ENCODE measurements at regions not wholly inside any gene's neighbourhood (a gene's known extent, or its start where the extent isn't known, plus 50 kb on each side); places are given as distances from the start of the nearest gene placed in this dataset.

DNA sequence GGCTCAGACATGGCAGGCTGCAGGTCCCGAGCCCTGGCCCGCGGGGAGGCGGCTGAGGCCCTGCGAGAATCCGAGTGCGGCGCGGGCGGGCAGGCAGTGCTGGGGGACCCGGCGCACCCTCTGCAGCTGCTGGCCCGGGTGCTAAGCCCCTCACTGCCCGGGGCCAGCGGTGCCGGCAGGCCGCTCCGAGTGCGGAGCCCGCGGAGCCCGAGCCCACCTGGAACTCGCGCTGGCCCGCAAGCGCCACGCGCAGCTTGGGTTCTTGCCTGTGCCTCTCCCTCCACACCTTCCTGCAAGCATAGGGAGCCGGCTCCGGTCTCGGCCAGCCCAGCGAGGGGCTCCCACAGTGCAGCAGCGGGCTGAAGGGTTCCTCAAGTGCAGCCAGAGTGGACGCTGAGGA is 97.5 kb downstream of the QDPR start:
- 94 to 97% (median 97%) methylated on average over 25 to 34 of the region's 34 CpGs for WGBS, 3 donors
- no peak overlapping the region for H3K4me3 ChIP-seq
- TF ChIP-seq, protein P1, sequence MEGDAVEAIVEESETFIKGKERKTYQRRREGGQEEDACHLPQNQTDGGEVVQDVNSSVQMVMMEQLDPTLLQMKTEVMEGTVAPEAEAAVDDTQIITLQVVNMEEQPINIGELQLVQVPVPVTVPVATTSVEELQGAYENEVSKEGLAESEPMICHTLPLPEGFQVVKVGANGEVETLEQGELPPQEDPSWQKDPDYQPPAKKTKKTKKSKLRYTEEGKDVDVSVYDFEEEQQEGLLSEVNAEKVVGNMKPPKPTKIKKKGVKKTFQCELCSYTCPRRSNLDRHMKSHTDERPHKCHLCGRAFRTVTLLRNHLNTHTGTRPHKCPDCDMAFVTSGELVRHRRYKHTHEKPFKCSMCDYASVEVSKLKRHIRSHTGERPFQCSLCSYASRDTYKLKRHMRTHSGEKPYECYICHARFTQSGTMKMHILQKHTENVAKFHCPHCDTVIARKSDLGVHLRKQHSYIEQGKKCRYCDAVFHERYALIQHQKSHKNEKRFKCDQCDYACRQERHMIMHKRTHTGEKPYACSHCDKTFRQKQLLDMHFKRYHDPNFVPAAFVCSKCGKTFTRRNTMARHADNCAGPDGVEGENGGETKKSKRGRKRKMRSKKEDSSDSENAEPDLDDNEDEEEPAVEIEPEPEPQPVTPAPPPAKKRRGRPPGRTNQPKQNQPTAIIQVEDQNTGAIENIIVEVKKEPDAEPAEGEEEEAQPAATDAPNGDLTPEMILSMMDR (IDR thresholded peaks at IDR 0.05), result no peak
- no peaks in the 10 kb centered on the region for H3K4me1 ChIP-seq
- H3K36me3 ChIP-seq (ENCODE audit: insufficient read depth in 1 of 2, low read depth in 1 of 2), result no peaks in the 10 kb centered on the region
- no peak for ATAC-seq
- DNase-seq, result no peak
- no peaks in the 10 kb centered on the region for H3K9me3 ChIP-seq
- no peak overlapping the region for H3K27ac ChIP-seq
- H3K27me3 ChIP-seq (ENCODE audit: insufficient read depth in 3 of 3, low read length in 2 of 3), result peaks cover 0 to 2% (median 0%) of the 10 kb centered on the region in 3 donors
- intact Hi-C loops (cut with DNase I), result no loop called here

DNA sequence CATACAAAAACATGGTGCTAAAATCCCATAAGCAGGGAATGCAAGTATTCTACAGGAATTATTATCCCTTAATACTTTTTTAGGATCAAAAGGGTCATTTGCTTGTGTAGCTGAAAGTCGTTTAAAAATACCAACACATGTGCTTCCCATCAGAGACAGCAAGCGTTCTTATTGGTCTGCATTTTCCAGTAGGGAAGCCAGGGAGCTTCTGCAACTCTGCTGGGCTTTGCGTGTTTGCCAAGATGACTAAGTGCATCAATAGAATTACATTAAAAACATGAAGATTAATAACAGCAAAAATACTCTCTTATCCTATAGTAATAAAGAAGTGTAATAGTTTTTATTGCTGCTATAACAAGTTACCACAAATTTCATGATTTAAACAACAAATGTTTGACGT is 111.2 kb downstream of the QDPR start:
- WGBS, 3 donors, result 66 to 73% (median 71%) methylated on average over 4 of the region's 4 CpGs
- H3K27me3 ChIP-seq (ENCODE audit: insufficient read depth in 3 of 3, low read length in 2 of 3), result peaks cover 0 to 2% (median 0%) of the 10 kb centered on the region in 3 donors
- DNase-seq, result no peak
- no peak overlapping the region for H3K4me3 ChIP-seq
- intact Hi-C loops (cut with DNase I), result no loop called here
- no peaks in the 10 kb centered on the region for H3K36me3 ChIP-seq (ENCODE audit: insufficient read depth in 1 of 2, low read depth in 1 of 2)
- no peak overlapping the region for H3K27ac ChIP-seq
- H3K9me3 ChIP-seq, result no peaks in the 10 kb centered on the region
- no peaks in the 10 kb centered on the region for H3K4me1 ChIP-seq
- TF ChIP-seq, protein P1 (IDR thresholded peaks at IDR 0.05), result no peak
- no peak for ATAC-seq

GRCh38 chr4:17398805-17399204 is 113.1 kb downstream of the QDPR start:
- DNase-seq, result no peak
- H3K36me3 ChIP-seq (ENCODE audit: insufficient read depth in 1 of 2, low read depth in 1 of 2), result no peaks in the 10 kb centered on the region
- no peaks in the 10 kb centered on the region for H3K4me1 ChIP-seq
- no peak overlapping the region for H3K27ac ChIP-seq
- no peak overlapping the region for H3K4me3 ChIP-seq
- intact Hi-C loops (cut with DNase I), result no loop called here
- H3K9me3 ChIP-seq, result no peaks in the 10 kb centered on the region
- ATAC-seq, result no peak
- WGBS, 3 donors, result 76 to 92% (median 90%) methylated on average over 3 of the region's 3 CpGs
- TF ChIP-seq, protein P1 (IDR thresholded peaks at IDR 0.05), result no peak
- peaks cover 0 to 2% (median 0%) of the 10 kb centered on the region in 3 donors for H3K27me3 ChIP-seq (ENCODE audit: insufficient read depth in 3 of 3, low read length in 2 of 3)

GRCh38 chr4:17398035-17398434 is 113.9 kb downstream of the QDPR start:
- intact Hi-C loops (cut with DNase I), result no loop called here
- TF ChIP-seq, protein P1 (IDR thresholded peaks at IDR 0.05), result no peak
- Histone ChIP-seq H3K27ac (no peak overlapping the region), H3K9me3 (no peaks in the 10 kb centered on the region), H3K36me3 (ENCODE audit: insufficient read depth in 1 of 2, low read depth in 1 of 2) (no peaks in the 10 kb centered on the region), H3K27me3 (ENCODE audit: insufficient read depth in 3 of 3, low read length in 2 of 3) (peaks cover 0 to 2% (median 0%) of the 10 kb centered on the region in 3 donors), H3K4me1 (no peaks in the 10 kb centered on the region), H3K4me3 (no peak overlapping the region)
- WGBS, 3 donors, result 63 to 81% (median 66%) methylated on average over 2 of the region's 2 CpGs
- DNase-seq (no peak), ATAC-seq (no peak)

GRCh38 chr4:17397611-17398010 is 114.3 kb downstream of the QDPR start:
- H3K36me3 ChIP-seq (ENCODE audit: insufficient read depth in 1 of 2, low read depth in 1 of 2), result no peaks in the 10 kb centered on the region
- ATAC-seq (no peak), DNase-seq (no peak)
- H3K27me3 ChIP-seq (ENCODE audit: insufficient read depth in 3 of 3, low read length in 2 of 3), result peaks cover 0 to 2% (median 0%) of the 10 kb centered on the region in 3 donors
- no peak overlapping the region for H3K4me3 ChIP-seq
- H3K4me1 ChIP-seq, result no peaks in the 10 kb centered on the region
- 41 to 54% (median 46%) methylated on average over 3 of the region's 3 CpGs for WGBS, 3 donors
- H3K27ac ChIP-seq, result no peak overlapping the region
- no peaks in the 10 kb centered on the region for H3K9me3 ChIP-seq
- intact Hi-C loops (cut with DNase I), result no loop called here
- TF ChIP-seq, protein P1 (IDR thresholded peaks at IDR 0.05), result no peak
